Breast epithelium (tissue), 3 donors: ENCODE measurements at regions not wholly inside any gene's neighbourhood (a gene's known extent, or its start where the extent isn't known, plus 50 kb on each side); places are given as distances from the start of the nearest gene placed in this dataset.

Source experiments
- CTCF ChIP-seq, 3 donors: fragments of 450-650 bp; IDR thresholded peaks; one replicate each; pipeline ENCODE4 v1.5.1; 2016 to 2017; ENCODE audit warnings: antibody characterized with exemption in 3 of 3, mild to moderate bottlenecking in 3 of 3, moderate library complexity in 3 of 3
- POLR2A ChIP-seq: fragments of 450-650 bp; IDR thresholded peaks from one replicate; pipeline ENCODE4 v1.6.1; 2016; ENCODE audit warnings: antibody characterized with exemption, mild to moderate bottlenecking, moderate library complexity

GRCh38 chr3:66128623-66129022, 89.9 kb upstream of the MAGI1 start:
- TF ChIP-seq CTCF (IDR thresholded peaks at IDR 0.05) (no peak), POLR2A (no peak)
